ENCODE measurements at regions not wholly inside any gene's neighbourhood (a gene's known extent, or its start where the extent isn't known, plus 50 kb on each side); places are given as distances from the start of the nearest gene placed in this dataset.

DNA sequence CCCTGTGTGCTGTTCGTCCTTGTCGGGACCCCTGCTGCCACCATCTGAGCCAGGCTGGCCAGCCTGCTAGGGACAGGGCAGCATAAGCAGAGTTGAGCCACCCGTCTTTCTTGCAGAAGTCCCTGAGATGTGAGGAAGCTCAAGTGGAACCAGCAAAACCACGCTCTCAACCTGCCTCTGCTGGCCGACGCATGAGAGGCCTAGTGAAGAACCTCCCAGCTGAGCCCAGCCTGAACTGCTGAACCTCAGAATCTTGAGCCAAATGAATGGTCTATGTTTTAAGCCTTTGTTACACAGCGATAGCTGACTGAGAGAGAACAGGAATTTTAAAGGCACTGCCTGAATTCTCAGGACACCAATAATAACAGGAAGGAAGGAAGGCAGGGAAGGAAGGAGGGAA lies 98.9 kb upstream of the ADRA2C start:
- DNase-seq = no peak

- no peak for DNase-seq
Observed at GRCh38 chr4:3666263-3666662, 99.9 kb upstream of the ADRA2C start.

DNA sequence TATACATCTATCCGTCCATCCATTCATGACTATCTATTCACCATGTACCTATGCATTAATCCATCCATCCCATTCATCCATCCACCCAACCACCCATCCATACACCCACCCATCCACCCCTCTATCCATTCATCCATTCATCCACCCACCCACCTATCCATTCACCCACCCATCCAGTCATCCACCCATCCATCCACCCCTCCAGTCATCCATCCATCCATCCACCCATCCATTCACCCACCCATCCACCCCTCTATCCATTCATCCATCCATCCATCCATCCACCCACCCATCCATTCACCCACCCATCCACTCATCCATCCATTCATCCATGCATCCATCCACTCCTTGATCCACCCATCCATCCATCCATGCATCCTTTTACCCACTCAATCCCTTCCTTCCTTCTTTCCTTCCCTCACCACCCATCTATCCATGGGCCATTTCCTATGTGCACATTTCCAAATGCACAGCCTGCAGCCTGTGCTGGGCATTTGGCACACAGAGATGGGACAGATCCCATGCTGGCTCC lies 100.8 kb upstream of the ADRA2C start:
- no peak for DNase-seq

DNA sequence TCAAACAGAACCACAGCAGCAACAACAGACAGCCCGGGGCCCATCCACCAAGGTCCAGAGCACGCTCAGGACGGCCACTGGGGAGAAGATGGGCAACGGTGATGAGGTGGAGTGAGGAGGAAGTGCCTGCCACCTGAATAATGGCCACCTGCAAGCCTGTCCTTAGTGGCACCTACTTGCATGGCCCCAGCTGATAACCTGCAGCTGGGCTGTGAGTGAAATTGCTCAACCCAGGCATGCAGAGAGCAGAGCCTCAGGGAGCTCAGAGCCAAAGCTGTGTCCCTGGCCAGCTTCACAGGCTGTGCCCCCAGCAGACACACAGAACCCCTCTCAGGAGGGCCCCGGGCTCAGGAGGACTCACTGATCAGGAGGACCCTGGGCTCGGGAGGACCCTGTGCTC lies 102.4 kb upstream of the ADRA2C start:
- DNase-seq = no peak

DNA sequence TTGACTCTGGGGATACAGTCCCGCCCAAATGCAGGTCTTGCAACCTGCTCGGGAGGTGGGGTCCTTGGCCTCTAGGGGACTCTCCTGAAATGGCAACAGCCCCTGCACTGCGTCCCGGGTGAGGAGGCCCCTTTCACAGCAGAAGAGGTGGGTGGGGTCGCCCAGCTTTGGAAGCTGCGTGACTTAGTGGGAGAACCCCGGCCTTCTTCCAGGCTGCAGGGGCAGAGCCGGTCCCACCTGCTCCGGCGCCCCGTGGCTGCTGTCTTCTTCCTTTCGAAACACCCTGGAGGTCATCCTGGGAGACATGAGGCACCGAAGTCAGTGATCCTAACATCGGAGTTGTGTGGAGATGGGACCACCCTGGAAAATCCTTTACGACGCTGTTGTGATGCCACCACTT lies 103.7 kb upstream of the ADRA2C start:
- no peak for DNase-seq

DNA sequence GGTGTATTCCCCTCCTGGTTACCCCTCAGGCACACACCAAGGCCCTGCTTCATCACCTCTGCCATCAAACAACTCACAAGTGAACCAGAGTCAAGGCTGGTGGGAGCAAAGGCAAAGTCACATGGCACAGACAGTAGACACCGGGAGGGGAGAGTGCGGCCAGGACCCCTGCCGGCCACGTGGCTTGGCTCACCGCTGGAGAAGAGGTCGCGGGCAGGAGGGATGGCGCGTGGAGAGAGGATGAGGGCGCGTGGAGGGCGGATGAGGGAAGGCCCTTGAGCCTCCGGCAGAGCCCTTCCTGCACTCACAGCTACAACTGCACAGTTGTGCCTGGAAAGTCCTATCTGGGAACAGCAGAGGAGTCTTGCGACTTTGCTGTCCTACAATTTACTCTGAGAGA lies 104.2 kb upstream of the ADRA2C start:
- no peak for DNase-seq

GRCh38 chr4:3660928-3661515 lies 105.2 kb upstream of the ADRA2C start:
- no peak for DNase-seq

DNA sequence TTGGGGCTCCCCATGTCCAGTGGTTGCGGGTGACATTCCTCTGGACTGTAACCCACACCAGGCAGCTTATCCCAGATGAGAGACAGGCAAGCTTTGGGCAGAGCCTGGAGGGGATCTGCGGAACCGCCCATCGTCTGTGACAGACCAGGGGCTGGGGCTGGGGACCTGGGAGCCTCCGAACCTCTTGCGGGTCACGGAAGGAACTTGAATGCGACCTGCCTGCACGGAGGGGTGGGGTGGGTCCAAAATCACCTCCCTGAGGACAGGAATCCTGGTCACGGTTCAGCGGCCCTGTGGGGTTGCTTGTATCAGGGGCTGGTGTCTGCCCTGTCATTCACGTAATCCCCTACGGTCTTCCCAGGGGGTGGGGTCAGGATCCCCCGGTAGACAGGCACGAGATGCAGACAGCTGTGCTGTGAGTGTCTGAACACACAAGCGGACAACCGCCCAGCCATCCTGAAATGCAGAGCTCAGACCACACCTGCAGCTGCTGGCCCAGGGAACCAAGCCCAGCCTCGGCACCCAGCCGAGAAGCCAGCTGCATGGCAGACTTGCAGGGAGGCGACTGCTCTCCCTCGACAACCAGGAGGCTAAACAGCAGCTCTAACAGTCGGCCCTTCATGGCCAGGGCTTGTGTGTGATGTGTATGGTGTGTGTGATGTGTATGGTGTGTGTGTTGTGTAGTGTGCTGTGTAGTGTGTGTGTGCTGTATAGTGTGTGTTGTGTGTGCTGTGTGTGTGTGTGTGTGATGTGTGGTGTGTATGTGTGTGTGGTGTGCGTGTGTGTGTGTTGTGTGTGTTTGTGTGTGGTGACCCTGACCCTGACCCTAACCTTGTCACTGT lies 105.9 kb upstream of the ADRA2C start:
- DNase-seq = no peak

GRCh38 chr4:3659131-3659530 lies 107.1 kb upstream of the ADRA2C start:
- no peak for DNase-seq

DNA sequence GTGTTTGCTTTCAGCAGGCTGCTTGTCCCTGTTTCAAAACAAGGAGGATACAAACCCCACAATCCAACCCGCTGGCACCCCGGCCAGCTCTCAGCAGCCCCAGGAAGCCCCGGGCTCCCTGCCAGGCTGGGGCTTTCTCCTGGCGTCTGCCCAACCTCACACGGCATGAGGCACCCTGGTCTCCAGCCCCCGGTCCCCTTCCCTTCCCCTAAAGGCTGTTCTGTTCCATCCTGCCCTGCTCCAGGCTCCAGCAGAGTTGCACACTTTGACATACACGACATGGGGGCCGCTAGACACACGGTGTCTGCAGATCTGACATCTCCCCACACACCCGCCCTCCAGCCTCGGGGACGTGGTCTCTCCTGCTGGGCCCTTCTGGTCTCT lies 107.7 kb upstream of the ADRA2C start:
- no peak for DNase-seq

- DNase-seq = peak; percentile 95
Observed at GRCh38 chr4:3657902-3658529, 108.2 kb upstream of the ADRA2C start.

DNA sequence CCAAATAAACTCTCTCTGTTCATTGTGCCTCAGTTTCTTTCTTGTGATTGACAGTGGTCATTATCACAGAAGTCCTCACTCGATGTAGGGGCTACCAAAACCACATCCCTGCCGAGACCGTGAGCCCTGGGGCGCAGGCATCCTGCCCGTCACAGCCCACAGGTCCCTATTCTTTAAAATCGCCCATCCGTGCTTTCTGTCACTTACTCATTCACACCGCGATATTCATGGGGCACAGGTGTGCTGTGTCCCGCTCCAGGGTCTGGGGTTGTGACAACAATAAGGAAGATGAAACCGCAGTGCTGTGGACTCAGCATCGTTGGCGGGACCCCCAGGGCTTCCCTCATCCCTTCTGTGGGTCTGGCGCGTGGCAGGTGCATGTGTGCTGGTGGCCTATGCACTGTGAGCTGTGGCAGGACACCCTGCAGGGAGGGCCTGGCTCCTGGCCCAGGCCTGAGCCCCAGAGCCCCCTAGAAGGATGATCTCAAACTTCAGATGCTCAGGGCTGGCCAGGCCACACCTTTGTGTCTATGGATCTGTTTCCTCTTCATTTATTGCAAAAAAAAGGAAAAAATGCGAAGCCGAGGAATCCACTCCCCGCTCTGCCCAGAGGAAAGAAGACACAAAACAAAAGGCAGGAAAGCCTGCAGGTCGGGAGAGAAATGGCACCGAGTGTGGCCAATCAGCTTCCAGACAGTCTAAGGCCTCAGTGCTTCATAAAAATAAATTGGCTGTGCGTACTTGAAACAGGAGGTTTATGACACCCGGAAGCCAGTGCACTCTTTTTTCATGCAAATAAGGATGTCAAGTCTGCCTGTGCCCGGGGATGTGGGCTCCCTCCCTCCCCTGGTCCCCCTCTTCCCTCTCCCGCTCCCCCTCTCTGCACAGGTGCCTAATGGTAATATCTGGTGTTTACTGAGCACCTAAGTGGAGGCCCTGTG lies 109.5 kb upstream of the ADRA2C start:
- no peak for DNase-seq

GRCh38 chr4:3655963-3656362 lies 110.2 kb upstream of the ADRA2C start:
- DNase-seq = no peak

GRCh38 chr4:3655485-3655884 lies 110.7 kb upstream of the ADRA2C start:
- no peak for DNase-seq

DNA sequence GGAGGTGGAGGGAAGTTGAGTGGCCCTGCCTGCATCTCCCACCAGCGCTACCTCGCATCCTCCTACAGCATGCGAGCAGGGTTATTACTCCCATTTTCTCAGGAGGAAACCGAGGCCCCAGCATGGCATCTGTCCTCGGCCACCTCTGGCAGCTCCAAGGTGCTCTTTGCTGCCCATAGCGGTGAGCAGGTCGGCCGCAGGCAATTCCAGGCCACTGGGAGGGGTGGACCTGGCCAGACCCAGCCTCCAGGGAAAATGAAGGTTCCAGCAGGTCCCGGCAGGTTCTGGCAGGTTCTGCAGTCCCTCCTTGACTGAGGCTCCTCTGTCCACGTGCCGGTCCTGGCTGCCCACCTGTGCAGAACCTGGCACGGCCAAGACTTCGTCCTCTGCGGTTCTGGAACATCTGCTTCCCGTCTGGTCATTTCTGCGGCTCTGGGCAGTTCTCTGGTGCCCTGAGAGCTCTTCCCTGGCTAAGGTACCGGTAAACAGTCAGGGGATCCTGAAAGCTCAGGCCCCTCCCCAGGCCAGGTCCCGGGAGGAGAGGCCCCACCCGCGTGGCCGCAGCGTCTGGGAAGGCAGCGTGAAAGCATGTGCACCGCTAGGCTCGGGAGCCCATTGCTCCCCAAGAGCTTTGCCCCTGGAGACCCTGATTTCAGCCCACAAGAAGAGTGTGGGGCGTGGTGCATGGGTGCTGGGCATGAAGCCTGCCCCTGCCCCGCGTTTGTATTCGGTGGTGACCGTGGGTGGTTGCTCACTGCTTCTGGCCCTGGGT lies 112.0 kb upstream of the ADRA2C start:
- DNase-seq = no peak

DNA sequence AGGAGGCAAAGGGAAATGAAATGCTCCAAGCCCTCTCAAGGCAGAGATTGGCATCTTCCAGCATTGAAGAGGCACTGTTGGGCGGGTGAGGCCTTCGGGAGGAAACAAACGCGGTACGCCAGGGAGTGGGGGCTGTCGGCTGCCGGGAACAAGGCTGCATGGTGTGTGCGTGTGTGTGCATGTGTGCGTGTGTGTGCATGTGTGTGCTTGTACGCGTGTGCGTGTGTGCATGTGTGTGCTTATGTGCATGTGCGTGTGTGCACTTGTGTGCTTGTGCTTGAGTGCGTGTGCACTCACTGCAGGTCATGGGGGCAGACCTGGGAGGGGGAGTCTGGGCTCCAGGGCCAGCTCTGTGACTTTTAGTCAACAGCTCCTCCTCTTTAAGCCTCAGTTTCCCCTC lies 113.6 kb upstream of the ADRA2C start:
- DNase-seq = no peak

GRCh38 chr4:3651267-3651845 lies 114.8 kb upstream of the ADRA2C start:
- DNase-seq = no peak

DNA sequence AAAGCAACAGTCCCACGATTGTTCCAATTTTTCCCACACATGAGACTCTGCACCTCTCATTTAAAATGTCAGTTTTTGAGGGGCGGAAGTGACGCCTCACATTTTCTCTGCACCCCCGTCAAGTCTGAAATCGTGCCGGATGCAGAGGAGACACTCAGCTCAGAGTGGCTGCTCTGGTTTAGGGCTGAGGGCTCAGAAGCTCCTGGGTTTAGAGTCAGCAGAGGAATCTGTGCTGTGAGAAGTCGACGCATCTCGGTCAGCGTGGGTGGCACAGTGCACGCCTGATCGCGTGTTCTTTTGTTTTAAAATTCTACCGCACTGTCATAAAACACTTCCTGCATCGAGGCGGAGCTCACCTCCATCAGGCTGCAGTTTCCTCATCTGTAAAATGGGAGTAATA lies 116.7 kb upstream of the ADRA2C start:
- DNase-seq = no peak

GRCh38 chr4:3648731-3649130 lies 116.5 kb upstream of the LRPAP1 start:
- DNase-seq = no peak

- DNase-seq = no peak
Observed at GRCh38 chr4:3648195-3648594, 116.0 kb upstream of the LRPAP1 start.

DNA sequence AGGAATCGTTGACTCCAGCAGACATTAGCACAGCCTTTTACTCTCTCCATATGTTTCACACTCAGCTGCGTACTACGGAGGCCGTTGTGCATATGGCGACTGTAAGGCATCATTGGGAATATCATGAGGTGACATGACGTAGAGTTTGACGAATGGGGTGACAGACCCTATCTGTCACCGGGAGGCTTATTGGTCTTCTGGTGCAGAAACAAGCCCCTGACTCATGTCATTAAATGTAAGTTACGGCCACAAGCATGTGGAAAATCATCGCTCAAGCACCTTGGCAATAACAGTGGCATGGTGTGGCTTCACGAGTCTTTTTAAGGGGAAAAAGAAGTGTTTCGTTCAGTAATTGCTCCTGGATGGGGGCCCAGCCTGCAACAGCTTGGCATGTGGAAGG lies 115.2 kb upstream of the LRPAP1 start:
- no peak for DNase-seq

Measured in EL (cell line).